Activated CD8-positive, alpha-beta memory T cell treated with anti-CD3 and anti-CD28 coated beads, Interleukin-2, amount 50 U/mL, for 48 hours (primary cell): ENCODE measurements at regions not wholly inside any gene's neighbourhood (a gene's known extent, or its start where the extent isn't known, plus 50 kb on each side); places are given as distances from the start of the nearest gene placed in this dataset.

Experiments
- DNase-seq: peaks from one replicate; pipeline ENCODE4 v3.0.0-alpha.2; 2020

GRCh38 chr18:43578211-43578610, 300.9 kb upstream of the SYT4 start:
- DNase-seq: no peak

- no peak for DNase-seq
Measured at GRCh38 chr18:43578706-43579105, 301.4 kb upstream of the SYT4 start.

GRCh38 chr18:43581936-43582519, 304.7 kb upstream of the SYT4 start:
- DNase-seq: no peak

- no peak for DNase-seq
Measured at GRCh38 chr18:43587538-43588153, 310.4 kb upstream of the SYT4 start.

GRCh38 chr18:43588838-43589237, 311.5 kb upstream of the SYT4 start:
- DNase-seq: no peak

GRCh38 chr18:43589611-43590151, 312.4 kb upstream of the SYT4 start:
- DNase-seq: no peak

- DNase-seq: no peak
Measured at GRCh38 chr18:43590182-43590903, 313.1 kb upstream of the SYT4 start.

GRCh38 chr18:43592269-43592668, 315.0 kb upstream of the SYT4 start:
- DNase-seq: no peak

GRCh38 chr18:43596105-43596712, 318.9 kb upstream of the SYT4 start:
- no peak for DNase-seq

GRCh38 chr18:43601432-43601831, 324.1 kb upstream of the SYT4 start:
- no peak for DNase-seq

GRCh38 chr18:43605224-43605623, 327.9 kb upstream of the SYT4 start:
- DNase-seq: no peak

- DNase-seq: no peak
Measured at GRCh38 chr18:43606795-43607194, 329.5 kb upstream of the SYT4 start.

- DNase-seq: no peak
Measured at GRCh38 chr18:43620936-43621335, 343.6 kb upstream of the SYT4 start.

- no peak for DNase-seq
Measured at GRCh38 chr18:43622024-43622423, 344.7 kb upstream of the SYT4 start.

GRCh38 chr18:43625582-43625981, 348.3 kb upstream of the SYT4 start:
- no peak for DNase-seq

- no peak for DNase-seq
Measured at GRCh38 chr18:43627848-43628530, 350.7 kb upstream of the SYT4 start.

GRCh38 chr18:43634994-43635393, 357.7 kb upstream of the SYT4 start:
- no peak for DNase-seq

- no peak for DNase-seq
Measured at GRCh38 chr18:43635397-43635796, 358.1 kb upstream of the SYT4 start.

GRCh38 chr18:43642727-43643330, 365.5 kb upstream of the SYT4 start:
- no peak for DNase-seq

- DNase-seq: no peak
Measured at GRCh38 chr18:43648002-43648401, 370.7 kb upstream of the SYT4 start.

GRCh38 chr18:43649649-43650357, 372.5 kb upstream of the SYT4 start:
- DNase-seq: no peak

- no peak for DNase-seq
Measured at GRCh38 chr18:43650426-43650825, 373.1 kb upstream of the SYT4 start.
